PC-9 (cell line): ENCODE measurements at regions not wholly inside any gene's neighbourhood (a gene's known extent, or its start where the extent isn't known, plus 50 kb on each side); places are given as distances from the start of the nearest gene placed in this dataset.

Experiments used
- BruUV-seq: library from RNA; stranded (reverse); fragments of 400-500 nt; replicated peaks from 2 replicates; lab custom pipeline; 2021; lab: Mats Ljungman, UMichigan
- CTCF ChIA-PET: fragments of 300-600 bp; sonication (Branson Sonifier 250); formaldehyde crosslinking; loops from one replicate; lab custom pipeline; 2022; ENCODE audit warnings: antibody characterized with exemption; lab: Charles Lee
- POLR2A ChIA-PET: fragments of 300-600 bp; sonication (Branson Sonifier 250); formaldehyde crosslinking; loops from one replicate; lab custom pipeline; 2022; ENCODE audit warnings: antibody characterized with exemption; ENCODE audit not compliant: unreplicated experiment; lab: Charles Lee
- DNase-seq, 2 experiments: peaks; one replicate each; pipeline versions ENCODE4 v3.0.0 to v3.0.0-alpha.2; 2015 to 2022; ENCODE audit warnings: mixed read lengths in 1 of 2
- H2AFZ ChIP-seq: fragments of 200-600 bp; sonication (generic); 2 replicates; pipeline ENCODE4 v1.8.1; 2017; ENCODE audit warnings: antibody characterized with exemption
- H3F3A ChIP-seq: fragments of 200-600 bp; sonication (generic); 2 replicates; pipeline ENCODE4 v1.8.1; 2017; ENCODE audit warnings: antibody characterized with exemption, mild to moderate bottlenecking, low read depth; ENCODE audit not compliant: insufficient read depth
- H3K27ac ChIP-seq: fragments of 200-600 bp; sonication (generic); 2 replicates; pipeline ENCODE4 v1.6.1; 2016; ENCODE audit warnings: mixed run types
- H3K27me3 ChIP-seq: fragments of 200-600 bp; sonication (generic); 2 replicates; pipeline ENCODE4 v1.6.1; 2016; ENCODE audit warnings: low read depth, mixed run types; ENCODE audit not compliant: insufficient read depth
- H3K36me3 ChIP-seq: fragments of 200-600 bp; sonication (generic); 2 replicates; pipeline ENCODE4 v1.6.1; 2016; ENCODE audit warnings: low read depth, mixed run types
- H3K4me1 ChIP-seq: fragments of 200-600 bp; sonication (generic); replicated peaks from 2 replicates; pipeline ENCODE4 v1.6.1; 2016; ENCODE audit warnings: mixed run types; ENCODE audit not compliant: insufficient read depth
- H3K4me2 ChIP-seq: fragments of 200-600 bp; sonication (generic); 2 replicates; pipeline ENCODE4 v1.6.1; 2017; ENCODE audit warnings: mixed run types
- H3K4me3 ChIP-seq: fragments of 200-600 bp; sonication (generic); 2 replicates; pipeline ENCODE4 v1.6.1; 2016; ENCODE audit warnings: mixed run types
- H3K79me2 ChIP-seq: fragments of 200-600 bp; sonication (generic); 2 replicates; pipeline ENCODE4 v1.6.1; 2017; ENCODE audit warnings: low read depth, mixed run types
- H3K9me2 ChIP-seq: fragments of 200-600 bp; sonication (generic); 2 replicates; pipeline ENCODE4 v1.8.1; 2017; ENCODE audit warnings: mild to moderate bottlenecking; ENCODE audit not compliant: insufficient read depth
- H3K9me3 ChIP-seq: fragments of 200-600 bp; sonication (generic); 2 replicates; pipeline ENCODE4 v1.8.1; 2016; ENCODE audit warnings: low read depth; ENCODE audit not compliant: insufficient read depth
- H4K20me1 ChIP-seq: fragments of 200-600 bp; sonication (generic); 2 replicates; pipeline ENCODE4 v1.8.1; 2017; ENCODE audit not compliant: insufficient read depth
- EZH2 ChIP-seq: fragments of 200-600 bp; sonication (generic); IDR thresholded peaks from 2 replicates; pipeline ENCODE4 v1.8.0; 2017; ENCODE audit warnings: antibody characterized with exemption, low read depth
- intact Hi-C: fragments of 100-400 bp; cut with micrococcal nuclease; formaldehyde crosslinking; loops from one replicate; pipeline ENCODE4 v1.10.0; 2022; ENCODE audit not compliant: unreplicated experiment
- TF ChIP-seq, protein P1 (sequence below): fragments of 200-600 bp; sonication (generic); conservative IDR thresholded peaks from 2 replicates; pipeline ENCODE4 v1.6.1; 2017; ENCODE audit warnings: mixed run types, antibody characterized with exemption, mild to moderate bottlenecking, moderate library complexity

DNA sequence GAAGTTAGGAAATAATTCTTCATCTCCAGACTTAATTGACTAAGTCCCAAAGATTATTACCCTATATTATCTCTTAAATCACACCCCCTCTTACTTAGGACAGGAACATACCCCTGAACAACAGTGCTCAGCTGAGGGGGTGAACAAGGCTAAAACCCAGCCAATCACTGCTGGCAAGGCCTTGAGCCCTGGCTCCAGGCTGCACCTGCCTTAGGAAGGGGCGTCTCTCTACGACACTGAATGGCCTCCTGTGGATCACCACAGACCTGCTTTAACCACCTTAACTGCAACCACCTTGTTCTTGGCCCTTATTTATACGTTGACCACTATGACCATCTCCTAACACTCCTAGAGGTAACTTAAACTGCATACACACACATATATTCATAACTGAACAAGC lies 267.4 kb upstream of the THBS1 start:
- TF ChIP-seq, protein P1, sequence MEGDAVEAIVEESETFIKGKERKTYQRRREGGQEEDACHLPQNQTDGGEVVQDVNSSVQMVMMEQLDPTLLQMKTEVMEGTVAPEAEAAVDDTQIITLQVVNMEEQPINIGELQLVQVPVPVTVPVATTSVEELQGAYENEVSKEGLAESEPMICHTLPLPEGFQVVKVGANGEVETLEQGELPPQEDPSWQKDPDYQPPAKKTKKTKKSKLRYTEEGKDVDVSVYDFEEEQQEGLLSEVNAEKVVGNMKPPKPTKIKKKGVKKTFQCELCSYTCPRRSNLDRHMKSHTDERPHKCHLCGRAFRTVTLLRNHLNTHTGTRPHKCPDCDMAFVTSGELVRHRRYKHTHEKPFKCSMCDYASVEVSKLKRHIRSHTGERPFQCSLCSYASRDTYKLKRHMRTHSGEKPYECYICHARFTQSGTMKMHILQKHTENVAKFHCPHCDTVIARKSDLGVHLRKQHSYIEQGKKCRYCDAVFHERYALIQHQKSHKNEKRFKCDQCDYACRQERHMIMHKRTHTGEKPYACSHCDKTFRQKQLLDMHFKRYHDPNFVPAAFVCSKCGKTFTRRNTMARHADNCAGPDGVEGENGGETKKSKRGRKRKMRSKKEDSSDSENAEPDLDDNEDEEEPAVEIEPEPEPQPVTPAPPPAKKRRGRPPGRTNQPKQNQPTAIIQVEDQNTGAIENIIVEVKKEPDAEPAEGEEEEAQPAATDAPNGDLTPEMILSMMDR = no peak
- H3K27me3 ChIP-seq = no peaks in the 10 kb centered on the region
- no peaks in the 10 kb centered on the region for H3F3A ChIP-seq
- peaks cover 7% of the 10 kb centered on the region; the same call in 1 of the 2 replicates for H3K4me1 ChIP-seq
- H3K4me2 ChIP-seq = no peak overlapping the region
- no peak for DNase-seq
- intact Hi-C loops = no loop called here
- H3K79me2 ChIP-seq = no peaks in the 10 kb centered on the region
- no peak overlapping the region for H3K27ac ChIP-seq
- no peaks in the 10 kb centered on the region for H4K20me1 ChIP-seq
- no peaks in the 10 kb centered on the region for H3K9me2 ChIP-seq
- H3K4me3 ChIP-seq = no peak overlapping the region
- no TSS peak for BruUV-seq
- POLR2A ChIA-PET = no interaction called here
- no peak overlapping the region for H2AFZ ChIP-seq
- CTCF ChIA-PET = interaction anchor here (0.6 kb wide), 1 partner anchor 124 kb away, joined by 3 read pairs; no protein-coding TSS in a partner anchor
- H3K9me3 ChIP-seq = no peaks in the 10 kb centered on the region
- no peaks in the 10 kb centered on the region for H3K36me3 ChIP-seq

DNA sequence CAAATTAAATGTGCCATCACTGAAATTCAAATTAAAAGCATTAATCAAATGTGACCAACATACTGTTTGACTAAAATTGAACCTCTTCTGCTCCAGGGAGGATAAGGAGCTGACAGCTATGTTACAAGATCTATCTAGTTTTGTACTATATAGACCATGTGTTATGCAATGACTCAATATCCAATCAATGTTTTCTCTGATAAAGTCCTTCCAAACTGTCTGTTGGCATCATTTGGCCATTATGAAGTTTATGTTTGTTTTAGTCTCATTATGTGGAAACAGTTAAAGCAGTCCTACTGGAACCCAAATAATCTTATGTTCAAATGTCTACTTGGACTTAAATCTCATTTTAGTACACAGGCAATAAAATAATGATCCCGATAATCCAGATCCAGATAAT lies 267.0 kb upstream of the THBS1 start:
- no peaks in the 10 kb centered on the region for H3K36me3 ChIP-seq
- intact Hi-C loops = no loop called here
- H3K9me3 ChIP-seq = no peaks in the 10 kb centered on the region
- no peaks in the 10 kb centered on the region for H3K27me3 ChIP-seq
- no peak overlapping the region for H3K4me3 ChIP-seq
- H3K27ac ChIP-seq = no peak overlapping the region
- TF ChIP-seq, protein P1 = no peak
- no peak for TF ChIP-seq EZH2
- ChIA-PET CTCF (interaction anchor here (0.6 kb wide), 1 partner anchor 124 kb away, joined by 3 read pairs; no protein-coding TSS in a partner anchor), POLR2A (no interaction called here)
- DNase-seq = no peak
- BruUV-seq = no TSS peak
- no peaks in the 10 kb centered on the region for H3K9me2 ChIP-seq
- H2AFZ ChIP-seq = no peak overlapping the region
- H3K79me2 ChIP-seq = no peaks in the 10 kb centered on the region
- no peak overlapping the region for H3K4me2 ChIP-seq
- no peaks in the 10 kb centered on the region for H4K20me1 ChIP-seq
- peaks cover 7% of the 10 kb centered on the region; the same call in 1 of the 2 replicates for H3K4me1 ChIP-seq
- no peaks in the 10 kb centered on the region for H3F3A ChIP-seq

DNA sequence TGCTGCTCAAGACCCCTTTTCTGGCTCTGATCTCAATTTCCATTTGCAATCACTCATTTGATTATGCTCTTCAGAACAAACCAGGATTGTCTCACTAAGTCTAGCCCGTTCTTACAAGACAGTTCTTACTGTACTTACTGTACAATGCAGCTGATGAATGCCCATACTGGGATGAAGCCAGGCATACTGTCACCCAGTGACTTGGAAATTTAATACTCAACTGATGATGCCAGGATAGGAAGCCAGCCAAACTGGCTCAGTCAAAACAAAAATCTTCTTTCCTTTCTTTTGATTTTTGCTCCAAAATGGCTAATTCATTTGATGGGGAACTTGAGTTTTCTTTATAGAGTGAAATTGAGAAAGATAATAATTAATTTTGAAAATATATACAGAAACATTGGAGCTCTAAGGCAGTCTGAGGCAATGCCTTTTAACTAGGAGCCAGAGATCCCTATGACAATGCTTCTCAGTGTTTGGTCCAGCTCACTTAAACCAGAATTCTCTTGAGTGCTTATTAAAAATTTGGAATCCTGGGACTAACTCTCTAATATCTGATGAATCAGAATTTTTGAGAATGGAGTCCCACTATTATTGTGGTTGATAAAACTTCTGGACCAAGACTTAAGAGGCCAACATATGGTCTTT lies 265.6 kb upstream of the THBS1 start:
- no peak overlapping the region for H3K4me2 ChIP-seq
- H3K27ac ChIP-seq = no peak overlapping the region
- ChIA-PET POLR2A (no interaction called here), CTCF (no interaction called here)
- no peaks in the 10 kb centered on the region for H4K20me1 ChIP-seq
- TF ChIP-seq, protein P1 = no peak
- BruUV-seq = no TSS peak
- H3F3A ChIP-seq = no peaks in the 10 kb centered on the region
- intact Hi-C loops = no loop called here
- no peaks in the 10 kb centered on the region for H3K9me3 ChIP-seq
- no peaks in the 10 kb centered on the region for H3K36me3 ChIP-seq
- H3K4me3 ChIP-seq = no peak overlapping the region
- H3K27me3 ChIP-seq = no peaks in the 10 kb centered on the region
- H2AFZ ChIP-seq = no peak overlapping the region
- no peak for DNase-seq
- peaks cover 6% of the 10 kb centered on the region; the same call in 1 of the 2 replicates for H3K4me1 ChIP-seq
- no peaks in the 10 kb centered on the region for H3K79me2 ChIP-seq
- no peaks in the 10 kb centered on the region for H3K9me2 ChIP-seq
